Caco-2 (cell line): ENCODE measurements at regions not wholly inside any gene's neighbourhood (a gene's known extent, or its start where the extent isn't known, plus 50 kb on each side); places are given as distances from the start of the nearest gene placed in this dataset.

Experiments used
- BruUV-seq: library from RNA; stranded (reverse); fragments of 400-500 nt; replicated peaks from 2 replicates; lab custom pipeline; 2021; lab: Mats Ljungman, UMichigan
- CTCF ChIA-PET: fragments of 300-600 bp; sonication (Branson Sonifier 250); formaldehyde crosslinking; loops from one replicate; lab custom pipeline; 2022; ENCODE audit warnings: antibody characterized with exemption; lab: Charles Lee
- POLR2A ChIA-PET: fragments of 300-600 bp; sonication (Branson Sonifier 250); formaldehyde crosslinking; loops from one replicate; lab custom pipeline; 2022; ENCODE audit warnings: antibody characterized with exemption; lab: Charles Lee
- DNase-seq, 2 experiments: peaks; one replicate each; pipeline versions ENCODE4 v3.0.0 to v3.0.0-alpha.2; 2020 to 2022
- H3K27me3 ChIP-seq: replicated peaks from 2 replicates; pipeline ENCODE4 v1.6.0; 2011; ENCODE audit warnings: low read length; ENCODE audit not compliant: control insufficient read depth, insufficient read depth
- H3K36me3 ChIP-seq: 2 replicates; pipeline ENCODE4 v1.5.1; 2011; ENCODE audit warnings: low read length; ENCODE audit not compliant: control insufficient read depth, insufficient read depth
- H3K4me1 ChIP-seq: fragments of 250-450 bp; sonication (Bioruptor Pico); 2 replicates; pipeline ENCODE4 v1.5.1; 2020; ENCODE audit warnings: mild to moderate bottlenecking
- H3K4me3 ChIP-seq: 2 replicates; pipeline ENCODE4 v1.5.1; 2011; ENCODE audit warnings: low read depth, mild to moderate bottlenecking, control low read depth, low read length
- H3K9me3 ChIP-seq: fragments of 250-450 bp; sonication (Bioruptor Pico); 2 replicates; pipeline ENCODE4 v1.5.1; 2020; ENCODE audit warnings: mild to moderate bottlenecking, moderate library complexity
- H3K27ac Mint-ChIP-seq: one replicate; pipeline ENCODE4 v1.8.0; 2022; ENCODE audit warnings: mixed read lengths; ENCODE audit not compliant: unreplicated experiment
- H3K27me3 Mint-ChIP-seq: one replicate; pipeline ENCODE4 v1.8.0; 2022; ENCODE audit warnings: mixed read lengths; ENCODE audit not compliant: insufficient read depth, unreplicated experiment
- H3K36me3 Mint-ChIP-seq: one replicate; pipeline ENCODE4 v1.8.0; 2022; ENCODE audit warnings: mild to moderate bottlenecking, mixed read lengths; ENCODE audit not compliant: insufficient read depth, unreplicated experiment
- H3K4me1 Mint-ChIP-seq: one replicate; pipeline ENCODE4 v1.8.0; 2022; ENCODE audit warnings: low read depth, mixed read lengths; ENCODE audit not compliant: unreplicated experiment
- H3K4me3 Mint-ChIP-seq: one replicate; pipeline ENCODE4 v1.8.0; 2022; ENCODE audit warnings: mild to moderate bottlenecking, moderate library complexity, mixed read lengths; ENCODE audit not compliant: unreplicated experiment
- H3K9me3 Mint-ChIP-seq: one replicate; pipeline ENCODE4 v1.8.0; 2022; ENCODE audit warnings: mixed read lengths; ENCODE audit not compliant: unreplicated experiment
- intact Hi-C: fragments of 100-400 bp; cut with micrococcal nuclease; formaldehyde crosslinking; loops from one replicate; pipeline ENCODE4 v1.10.0; 2022; ENCODE audit not compliant: unreplicated experiment
- TF ChIP-seq, protein P1 (sequence below), 2 experiments: fragments of 200-600 bp in 1 of 2; IDR thresholded peaks; 1 replicate in 1 of 2; 2 replicates in 1 of 2; pipeline versions ENCODE4 v1.5.1 to v1.8.0; 2011 to 2022; ENCODE audit warnings: antibody characterized with exemption in 1 of 2, control low read depth in 1 of 2, inconsistent platforms in 1 of 2, low read depth in 1 of 2, low read length in 1 of 2, mild to moderate bottlenecking in 1 of 2, moderate library complexity in 1 of 2; ENCODE audit not compliant: insufficient read depth in 1 of 2, severe bottlenecking in 1 of 2, unreplicated experiment in 1 of 2

DNA sequence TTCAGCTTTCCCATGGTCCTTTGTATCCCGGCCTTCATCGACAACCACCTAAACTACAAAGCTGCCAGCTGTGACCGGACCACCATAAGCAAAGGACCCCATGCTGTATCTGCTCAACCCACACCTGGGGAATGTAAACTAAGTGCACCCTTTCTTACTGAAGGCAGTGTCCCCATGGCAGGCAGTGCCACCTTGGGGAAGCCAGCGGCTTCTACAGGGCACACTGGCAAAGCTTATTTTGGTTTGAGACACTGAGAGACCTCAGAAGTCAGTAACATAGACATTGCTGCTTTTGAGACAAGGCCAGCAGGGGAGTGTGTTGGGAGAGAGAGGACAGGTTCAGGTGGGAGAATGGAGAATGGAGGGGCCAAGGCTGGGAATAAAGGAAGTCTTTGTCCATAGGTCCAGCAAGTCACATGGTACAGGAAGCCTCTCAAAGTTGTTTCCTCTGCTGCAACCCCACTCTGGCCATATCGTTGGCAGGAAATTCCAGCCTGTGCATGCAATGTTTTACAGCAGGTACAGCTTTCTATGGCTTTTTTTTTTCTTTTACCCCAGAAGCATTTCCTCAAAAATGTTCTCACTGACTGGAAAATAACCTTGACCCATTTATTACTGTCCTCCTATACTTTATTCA lies 85.9 kb upstream of the NPVF start:
- Mint-ChIP-seq H3K27me3 (peaks cover 9% of the 10 kb centered on the region), H3K27ac (no peak overlapping the region), H3K4me3 (no peak overlapping the region), H3K4me1 (no peaks in the 10 kb centered on the region), H3K36me3 (no peaks in the 10 kb centered on the region), H3K9me3 (no peaks in the 10 kb centered on the region)
- BruUV-seq: no TSS peak
- DNase-seq: no peak
- H3K27me3 ChIP-seq: no peaks in the 10 kb centered on the region
- ChIA-PET POLR2A (no interaction called here), CTCF (no interaction called here)
- intact Hi-C loops: no loop called here
- no peak overlapping the region for H3K4me3 ChIP-seq
- H3K4me1 ChIP-seq: no peaks in the 10 kb centered on the region
- H3K9me3 ChIP-seq: no peaks in the 10 kb centered on the region
- no peaks in the 10 kb centered on the region for H3K36me3 ChIP-seq
- TF ChIP-seq, protein P1, sequence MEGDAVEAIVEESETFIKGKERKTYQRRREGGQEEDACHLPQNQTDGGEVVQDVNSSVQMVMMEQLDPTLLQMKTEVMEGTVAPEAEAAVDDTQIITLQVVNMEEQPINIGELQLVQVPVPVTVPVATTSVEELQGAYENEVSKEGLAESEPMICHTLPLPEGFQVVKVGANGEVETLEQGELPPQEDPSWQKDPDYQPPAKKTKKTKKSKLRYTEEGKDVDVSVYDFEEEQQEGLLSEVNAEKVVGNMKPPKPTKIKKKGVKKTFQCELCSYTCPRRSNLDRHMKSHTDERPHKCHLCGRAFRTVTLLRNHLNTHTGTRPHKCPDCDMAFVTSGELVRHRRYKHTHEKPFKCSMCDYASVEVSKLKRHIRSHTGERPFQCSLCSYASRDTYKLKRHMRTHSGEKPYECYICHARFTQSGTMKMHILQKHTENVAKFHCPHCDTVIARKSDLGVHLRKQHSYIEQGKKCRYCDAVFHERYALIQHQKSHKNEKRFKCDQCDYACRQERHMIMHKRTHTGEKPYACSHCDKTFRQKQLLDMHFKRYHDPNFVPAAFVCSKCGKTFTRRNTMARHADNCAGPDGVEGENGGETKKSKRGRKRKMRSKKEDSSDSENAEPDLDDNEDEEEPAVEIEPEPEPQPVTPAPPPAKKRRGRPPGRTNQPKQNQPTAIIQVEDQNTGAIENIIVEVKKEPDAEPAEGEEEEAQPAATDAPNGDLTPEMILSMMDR (IDR thresholded peaks at IDR 0.05; ENCODE audit: insufficient read depth in 1 of 2, low read depth in 1 of 2, low read length in 1 of 2, severe bottlenecking in 1 of 2, unreplicated experiment in 1 of 2): no peak

DNA sequence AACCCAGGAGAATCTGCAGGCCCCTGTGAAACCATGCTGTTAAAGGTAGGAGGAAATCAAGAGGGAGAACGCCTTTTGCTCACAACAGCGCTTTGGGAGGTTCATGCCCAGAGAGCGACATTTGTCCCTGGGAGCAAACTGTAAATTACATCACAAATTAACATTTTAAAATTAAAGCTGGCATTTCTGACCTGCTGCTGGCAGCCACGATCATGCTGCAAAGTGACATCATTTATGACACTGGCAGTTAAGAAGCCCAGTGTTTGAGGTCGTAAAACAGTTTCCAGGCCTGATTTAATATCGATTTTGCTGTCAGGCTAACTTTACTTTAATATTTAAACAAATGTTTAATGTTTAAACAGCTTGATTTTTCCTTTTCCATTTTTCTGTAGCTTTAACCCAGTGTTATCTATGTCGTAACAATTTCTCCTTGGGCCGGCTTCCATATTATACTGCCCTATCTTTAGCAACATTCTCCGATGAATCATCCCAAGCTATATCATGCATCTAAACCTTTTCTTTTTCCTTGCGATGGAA lies 86.5 kb upstream of the NPVF start:
- Histone ChIP-seq H3K36me3 (no peaks in the 10 kb centered on the region), H3K4me3 (no peak overlapping the region), H3K9me3 (no peaks in the 10 kb centered on the region), H3K4me1 (no peaks in the 10 kb centered on the region), H3K27me3 (no peaks in the 10 kb centered on the region)
- no peaks in the 10 kb centered on the region for H3K36me3 Mint-ChIP-seq
- H3K4me3 Mint-ChIP-seq: no peak overlapping the region
- CTCF ChIA-PET: no interaction called here
- POLR2A ChIA-PET: no interaction called here
- no peak overlapping the region for H3K27ac Mint-ChIP-seq
- peaks cover 10% of the 10 kb centered on the region for H3K27me3 Mint-ChIP-seq
- no peak for DNase-seq
- no TSS peak for BruUV-seq
- TF ChIP-seq, protein P1 (IDR thresholded peaks at IDR 0.05; ENCODE audit: insufficient read depth in 1 of 2, low read depth in 1 of 2, low read length in 1 of 2, severe bottlenecking in 1 of 2, unreplicated experiment in 1 of 2): no peak
- H3K9me3 Mint-ChIP-seq: no peaks in the 10 kb centered on the region
- intact Hi-C loops: no loop called here
- H3K4me1 Mint-ChIP-seq: no peaks in the 10 kb centered on the region

DNA sequence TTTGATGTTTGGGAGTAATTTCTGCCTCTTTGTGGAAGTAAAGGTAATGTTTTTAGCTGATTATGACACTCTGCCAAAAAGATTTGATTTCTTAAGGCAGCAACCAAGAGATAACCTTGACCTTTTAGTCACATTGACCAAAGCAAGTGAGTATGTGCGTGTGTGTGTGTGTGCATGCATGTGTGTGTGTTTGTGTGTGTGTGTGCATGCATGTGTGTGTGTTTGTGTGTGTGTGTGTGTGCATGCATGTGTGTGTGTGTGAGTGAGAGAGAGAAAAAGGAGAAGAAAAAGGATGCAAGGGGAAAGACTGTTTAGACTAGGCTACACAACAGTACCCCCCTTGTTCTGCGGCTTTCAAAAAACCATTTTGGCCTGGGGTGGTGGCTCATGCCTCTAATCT lies 88.1 kb upstream of the NPVF start:
- Mint-ChIP-seq H3K36me3 (no peaks in the 10 kb centered on the region), H3K4me1 (no peaks in the 10 kb centered on the region), H3K4me3 (no peak overlapping the region), H3K27ac (no peak overlapping the region), H3K27me3 (peaks cover 17% of the 10 kb centered on the region), H3K9me3 (no peaks in the 10 kb centered on the region)
- ChIA-PET POLR2A (no interaction called here), CTCF (no interaction called here)
- Histone ChIP-seq H3K4me1 (no peaks in the 10 kb centered on the region), H3K9me3 (no peaks in the 10 kb centered on the region), H3K36me3 (no peaks in the 10 kb centered on the region), H3K4me3 (no peak overlapping the region), H3K27me3 (no peaks in the 10 kb centered on the region)
- intact Hi-C loops: no loop called here
- no TSS peak for BruUV-seq
- TF ChIP-seq, protein P1 (IDR thresholded peaks at IDR 0.05; ENCODE audit: insufficient read depth in 1 of 2, low read depth in 1 of 2, low read length in 1 of 2, severe bottlenecking in 1 of 2, unreplicated experiment in 1 of 2): no peak
- no peak for DNase-seq
